G401.6 (cell line): ENCODE measurements at regions not wholly inside any gene's neighbourhood (a gene's known extent, or its start where the extent isn't known, plus 50 kb on each side); places are given as distances from the start of the nearest gene placed in this dataset.

ENCODE experiments used
- FAIRE-seq: peaks from 2 replicates; lab custom pipeline; 2012; peaks lifted over from hg19 to GRCh38; lab: Jason Lieb, UNC

- FAIRE-seq = no peak
Measured at GRCh38 chr7:46486256-46487206, 565.5 kb upstream of the IGFBP3 start.

- no peak for FAIRE-seq
Measured at GRCh38 chr7:46485481-46486065, 564.5 kb upstream of the IGFBP3 start.

DNA sequence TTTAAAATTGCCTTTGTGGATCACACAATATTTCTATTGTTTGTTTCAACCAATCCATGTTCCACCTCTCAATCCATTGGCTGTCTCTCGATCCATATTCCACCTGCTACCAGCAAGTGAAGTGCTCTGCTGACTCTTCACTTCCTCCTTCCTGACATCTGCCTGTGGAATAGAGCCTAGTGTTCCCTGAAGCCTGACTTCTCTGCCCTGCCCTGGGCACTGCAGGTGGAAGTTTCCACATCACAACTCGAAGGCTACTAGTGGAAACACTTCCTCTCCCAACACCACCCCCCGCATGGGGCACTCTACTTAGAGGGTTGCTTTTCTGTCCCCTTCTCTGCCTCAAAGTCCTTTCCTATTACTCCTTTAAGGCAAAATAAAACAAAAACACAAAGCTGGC is 563.8 kb upstream of the IGFBP3 start:
- FAIRE-seq = no peak

- FAIRE-seq = no peak
Measured at GRCh38 chr7:46480619-46481018, 559.5 kb upstream of the IGFBP3 start.

- FAIRE-seq = no peak
Measured at GRCh38 chr7:46479680-46480079, 558.6 kb upstream of the IGFBP3 start.

- no peak for FAIRE-seq
Measured at GRCh38 chr7:46478046-46478445, 557.0 kb upstream of the IGFBP3 start.

DNA sequence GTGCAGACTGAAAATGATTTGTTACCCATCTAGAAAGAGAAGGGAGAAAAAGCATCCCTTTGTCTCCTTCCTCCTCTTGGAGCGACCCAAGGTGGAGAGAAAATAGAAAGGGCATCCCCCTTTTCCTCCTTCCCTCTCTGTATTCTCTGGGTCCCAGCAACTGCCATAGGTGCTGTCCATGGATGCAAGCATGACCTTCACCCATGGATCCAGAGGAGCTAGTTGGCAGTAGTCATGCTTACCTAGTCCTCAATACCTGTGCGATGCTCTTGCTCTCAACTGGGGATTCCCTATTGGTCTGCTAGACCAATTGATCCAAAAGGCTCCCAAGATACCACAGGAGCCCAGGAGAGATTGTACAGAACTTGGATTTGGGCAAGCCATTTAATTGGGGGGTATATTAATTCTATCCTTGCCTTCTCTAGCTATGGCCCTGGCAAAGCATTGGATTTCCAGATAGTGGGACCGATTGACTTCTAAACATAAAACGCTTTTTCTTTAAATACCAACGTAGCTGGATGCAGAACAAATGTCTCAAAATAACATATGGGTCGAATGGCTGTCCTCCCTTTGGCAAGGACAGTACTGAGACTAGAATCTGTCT is 547.8 kb upstream of the IGFBP3 start:
- FAIRE-seq = no peak

DNA sequence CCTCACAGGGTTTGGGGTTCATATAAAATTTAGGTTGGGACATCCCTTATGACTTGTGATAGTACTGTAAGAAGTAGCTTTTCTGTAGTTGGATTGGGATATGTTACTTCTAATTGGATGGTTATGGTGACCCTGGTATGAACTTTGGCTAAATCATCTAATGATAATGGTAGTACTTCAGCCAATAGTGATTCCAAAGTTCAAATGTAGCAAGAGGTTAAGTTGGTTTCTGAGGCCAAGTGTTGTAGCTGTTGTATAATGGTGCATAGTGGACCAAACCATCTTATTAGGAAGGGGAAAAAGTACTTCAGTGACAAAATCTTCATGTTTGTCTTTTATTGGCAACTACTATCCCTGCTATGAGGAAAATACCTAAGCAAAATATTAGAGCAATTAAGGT is 542.1 kb upstream of the IGFBP3 start:
- FAIRE-seq = no peak

DNA sequence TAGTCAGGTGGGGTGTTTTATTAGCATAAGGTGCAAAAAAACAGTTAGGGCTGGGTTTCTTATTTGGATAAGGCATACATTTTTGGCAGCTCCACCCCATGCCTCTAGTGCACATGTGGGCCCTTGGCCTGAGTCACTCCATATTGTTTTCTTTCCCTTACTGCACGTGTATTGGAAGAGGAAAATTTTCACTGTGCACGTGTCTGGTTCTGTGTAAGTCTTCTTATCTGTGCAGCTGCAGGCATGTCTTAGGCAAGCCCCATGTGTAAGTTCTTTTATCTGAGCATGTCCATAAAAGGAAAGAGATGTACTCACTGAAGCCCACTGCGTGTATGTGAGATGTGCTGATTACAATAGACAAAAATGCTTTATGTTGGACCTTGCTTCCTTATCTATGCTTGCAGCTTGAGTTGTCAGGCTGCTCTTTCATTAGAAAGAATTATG is 540.3 kb upstream of the IGFBP3 start:
- FAIRE-seq = no peak

GRCh38 chr7:46459942-46460341 is 538.9 kb upstream of the IGFBP3 start:
- FAIRE-seq = no peak

GRCh38 chr7:46454816-46455215 is 533.7 kb upstream of the IGFBP3 start:
- no peak for FAIRE-seq

DNA sequence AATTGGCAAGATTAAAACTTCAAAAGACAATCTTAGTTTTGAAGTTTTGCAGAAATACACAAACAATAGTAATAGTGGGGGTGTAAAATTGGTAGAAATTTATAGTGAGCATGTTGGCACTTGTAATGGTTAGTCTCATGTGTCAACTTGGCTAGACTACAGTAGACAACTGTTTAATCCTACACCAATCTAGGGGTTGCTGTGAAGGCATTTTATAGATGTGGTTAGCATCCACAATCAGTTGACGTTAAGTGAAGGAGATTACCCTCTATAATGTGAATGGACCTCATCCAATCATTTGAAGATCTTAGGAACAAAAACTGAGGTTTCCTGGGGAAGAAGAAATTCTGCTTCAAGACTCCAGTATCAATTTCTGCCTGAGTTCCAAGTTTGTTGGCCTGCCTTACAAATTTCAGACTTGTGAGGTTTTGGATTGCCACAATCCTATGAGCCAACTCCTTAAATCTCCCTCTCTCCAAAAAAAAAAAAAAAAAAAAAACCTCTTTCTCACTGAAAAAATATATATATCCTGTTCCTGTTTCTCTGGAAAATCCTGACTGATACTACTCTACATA is 531.6 kb upstream of the IGFBP3 start:
- no peak for FAIRE-seq

- FAIRE-seq = no peak
Measured at GRCh38 chr7:46451846-46452245, 530.8 kb upstream of the IGFBP3 start.

DNA sequence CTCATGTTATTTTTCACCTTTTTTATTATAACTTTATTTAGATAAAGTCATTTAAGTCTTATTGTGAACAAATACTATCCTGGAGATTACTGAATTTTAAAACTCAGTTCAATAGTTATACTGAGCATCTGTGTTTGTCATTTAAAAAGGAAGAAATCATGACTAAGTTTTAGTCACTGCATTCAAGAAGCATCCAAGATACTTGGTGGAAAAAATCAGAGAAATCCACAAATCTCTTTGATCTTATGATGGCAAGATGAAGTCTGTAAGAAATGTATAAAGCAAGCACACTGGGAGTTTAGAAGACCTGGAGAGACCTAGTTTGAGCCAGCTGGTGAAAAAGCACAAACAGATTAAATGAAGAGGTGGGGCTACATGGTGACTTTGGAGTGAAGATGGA is 529.8 kb upstream of the IGFBP3 start:
- FAIRE-seq = no peak

GRCh38 chr7:46450425-46450824 is 529.4 kb upstream of the IGFBP3 start:
- FAIRE-seq = no peak

- FAIRE-seq = no peak
Measured at GRCh38 chr7:46449743-46450142, 528.7 kb upstream of the IGFBP3 start.

DNA sequence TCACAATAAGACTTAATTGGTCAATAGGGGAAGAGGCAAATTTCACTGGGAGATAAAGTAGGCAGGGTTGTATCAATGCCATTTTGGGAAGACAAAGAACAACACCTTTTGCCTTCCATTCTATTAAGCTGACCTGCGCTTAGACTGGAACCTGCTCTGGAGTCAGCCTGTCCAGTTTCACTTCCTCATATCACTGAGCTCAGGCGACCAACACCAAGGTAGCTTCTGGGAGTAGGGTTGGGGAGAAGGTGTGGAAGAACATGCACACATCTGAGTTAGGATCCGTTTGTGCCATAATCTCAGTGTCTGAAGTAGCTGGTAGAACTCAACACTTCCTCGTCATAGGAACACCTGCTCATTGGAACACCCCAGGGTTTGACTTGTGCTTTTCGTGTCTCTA is 527.4 kb upstream of the IGFBP3 start:
- FAIRE-seq = no peak

DNA sequence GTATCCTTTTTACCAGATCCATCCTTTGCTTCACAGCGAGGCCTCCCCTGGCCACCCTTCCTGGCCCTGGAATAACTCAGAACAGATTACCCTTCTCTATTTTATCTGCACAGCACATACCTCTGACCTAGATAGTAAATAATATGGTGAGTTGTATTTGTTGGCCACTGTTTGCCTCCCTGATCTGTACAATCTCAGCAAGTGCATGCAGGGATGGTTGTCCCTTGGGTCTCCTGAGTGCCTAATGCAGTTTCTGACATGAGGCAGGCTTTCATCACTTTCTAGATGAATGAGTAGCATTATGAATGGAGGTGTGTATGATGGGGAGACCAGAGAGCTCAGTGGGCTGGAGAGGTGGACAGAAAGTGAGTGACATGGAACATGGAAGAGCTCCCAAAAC is 525.1 kb upstream of the IGFBP3 start:
- FAIRE-seq = no peak

DNA sequence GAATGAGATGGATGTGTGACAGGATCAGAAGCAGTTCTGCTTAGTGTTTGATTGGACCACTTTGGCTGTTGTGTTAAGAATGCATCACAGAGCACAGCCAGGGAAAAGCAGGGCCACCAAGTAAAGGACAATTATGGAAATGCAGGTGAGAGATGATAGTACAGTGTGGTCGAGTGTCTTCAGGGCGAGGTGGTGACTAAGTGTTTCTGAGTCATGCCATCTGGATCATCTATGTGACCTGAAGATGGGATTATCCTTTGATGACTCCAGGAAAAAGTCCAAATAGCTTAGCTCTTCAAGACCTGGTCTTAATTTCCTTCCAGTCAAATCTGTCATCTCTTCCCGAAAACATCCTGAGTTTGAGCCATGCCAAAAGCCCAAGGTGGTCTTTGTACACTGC is 523.2 kb upstream of the IGFBP3 start:
- no peak for FAIRE-seq

- no peak for FAIRE-seq
Measured at GRCh38 chr7:46440186-46440585, 519.1 kb upstream of the IGFBP3 start.

GRCh38 chr7:46432708-46433107 is 511.6 kb upstream of the IGFBP3 start:
- FAIRE-seq = no peak

DNA sequence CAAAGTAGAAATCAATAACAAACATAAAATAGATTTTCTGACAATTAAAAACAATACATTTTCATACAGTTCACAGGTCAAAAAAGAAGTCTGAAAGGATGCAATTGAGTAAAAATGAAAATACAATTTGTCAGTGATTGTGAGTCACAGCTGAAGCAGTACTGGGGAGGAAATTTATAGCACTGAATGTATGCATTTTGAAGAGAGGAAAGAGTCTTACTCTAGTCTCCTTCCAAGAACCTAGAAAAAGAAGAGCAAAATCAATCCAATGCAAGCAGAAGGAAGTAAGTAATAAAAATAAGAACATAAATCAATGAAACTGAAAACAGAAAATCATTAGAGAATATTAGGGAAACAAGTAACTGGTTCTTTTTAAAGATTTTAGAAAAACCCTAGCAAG is 507.2 kb upstream of the IGFBP3 start:
- no peak for FAIRE-seq

GRCh38 chr7:46424934-46425333 is 503.9 kb upstream of the IGFBP3 start:
- no peak for FAIRE-seq
